SK-N-SH (cell line): ENCODE measurements at regions not wholly inside any gene's neighbourhood (a gene's known extent, or its start where the extent isn't known, plus 50 kb on each side); places are given as distances from the start of the nearest gene placed in this dataset.

ENCODE experiments used
- CTCF ChIA-PET: fragments of 300-600, 350-600 bp; formaldehyde crosslinking; extraction: SDS; loops from one replicate; lab custom pipeline; 2021; lab: Yijun Ruan, JAX
- POLR2A ChIA-PET: fragments of 350-600 bp; sonication (Branson Sonifier 250); formaldehyde crosslinking; extraction: SDS; loops from one replicate; lab custom pipeline; 2020; ENCODE audit warnings: antibody characterized with exemption, inconsistent platforms; lab: Yijun Ruan, JAX
- DNase-seq: peaks from one replicate; pipeline ENCODE4 v3.0.0; 2012
- H2AFZ ChIP-seq: fragments of 200-600 bp; sonication (generic); 2 replicates; pipeline ENCODE4 v1.8.1; 2016; ENCODE audit warnings: antibody characterized with exemption, mild to moderate bottlenecking, low read depth
- H3F3A ChIP-seq: fragments of 200-600 bp; sonication (generic); replicated peaks from 2 replicates; pipeline ENCODE3; 2016; ENCODE audit warnings: antibody characterized with exemption, mild to moderate bottlenecking; ENCODE audit not compliant: insufficient read depth
- H3K27ac ChIP-seq, 2 experiments: fragments of 200-500 bp in 1 of 2; fragments of 200-600 bp in 1 of 2; sonication (Bioruptor generic) in 1 of 2; sonication (generic), shearing (Covaris generic) in 1 of 2; 2 replicates each; pipeline versions ENCODE4 v1.5.1 to v1.6.1; 2014 to 2016; ENCODE audit warnings: low read depth in 2 of 2, inconsistent platforms in 1 of 2, low read length in 1 of 2, mild to moderate bottlenecking in 1 of 2, mixed read lengths in 1 of 2
- H3K27me3 ChIP-seq: fragments of 200-600 bp; sonication (generic), shearing (Covaris generic); 2 replicates; pipeline ENCODE4 v1.6.1; 2016; ENCODE audit warnings: mixed run types; ENCODE audit not compliant: insufficient read depth
- H3K36me3 ChIP-seq, 2 experiments: fragments of 200-500 bp in 1 of 2; fragments of 200-600 bp in 1 of 2; sonication (Bioruptor generic) in 1 of 2; sonication (generic) in 1 of 2; replicated peaks in 1 of 2; 2 replicates each; pipeline versions ENCODE3 to v1.5.1; 2014 to 2016; ENCODE audit warnings: low read length in 1 of 2, mild to moderate bottlenecking in 1 of 2; ENCODE audit not compliant: insufficient read depth in 2 of 2, control insufficient read depth in 1 of 2
- H3K4me1 ChIP-seq, 2 experiments: fragments of 200-500 bp in 1 of 2; fragments of 200-600 bp in 1 of 2; sonication (Bioruptor generic) in 1 of 2; sonication (generic), shearing (Covaris generic) in 1 of 2; 2 replicates each; pipeline versions ENCODE4 v1.5.1 to v1.6.1; 2014 to 2016; ENCODE audit warnings: low read depth in 1 of 2, low read length in 1 of 2, mixed run types in 1 of 2; ENCODE audit not compliant: insufficient read depth in 2 of 2, control insufficient read depth in 1 of 2
- H3K4me2 ChIP-seq: fragments of 200-600 bp; sonication (generic), shearing (Covaris generic); 2 replicates; pipeline ENCODE4 v1.6.1; 2017; ENCODE audit warnings: mixed run types
- H3K4me3 ChIP-seq, 2 experiments: fragments of 200-500 bp in 1 of 2; fragments of 200-600 bp in 1 of 2; sonication (Bioruptor generic) in 1 of 2; sonication (generic), shearing (Covaris generic) in 1 of 2; 2 replicates each; pipeline versions ENCODE4 v1.5.1 to v1.8.1; 2014 to 2016; ENCODE audit warnings: low read depth in 2 of 2, inconsistent platforms in 1 of 2, low read length in 1 of 2, mild to moderate bottlenecking in 1 of 2, mixed read lengths in 1 of 2, moderate library complexity in 1 of 2
- H3K79me2 ChIP-seq: fragments of 200-600 bp; sonication (generic); 2 replicates; pipeline ENCODE4 v1.8.1; 2017; ENCODE audit warnings: mild to moderate bottlenecking; ENCODE audit not compliant: insufficient read depth
- H3K9ac ChIP-seq: fragments of 200-600 bp; sonication (generic); 2 replicates; pipeline ENCODE4 v1.6.1; 2017; ENCODE audit warnings: mixed run types
- H3K9me2 ChIP-seq: fragments of 200-600 bp; sonication (generic); 2 replicates; pipeline ENCODE4 v1.6.1; 2017; ENCODE audit warnings: mixed run types
- H3K9me3 ChIP-seq: fragments of 200-600 bp; sonication (generic); 2 replicates; pipeline ENCODE4 v1.6.1; 2017; ENCODE audit warnings: mixed run types, mild to moderate bottlenecking, moderate library complexity
- H4K20me1 ChIP-seq: fragments of 200-600 bp; sonication (generic); 2 replicates; pipeline ENCODE4 v1.6.1; 2017; ENCODE audit warnings: mild to moderate bottlenecking, mixed run types; ENCODE audit not compliant: insufficient read depth
- CHD2 ChIP-seq: fragments of 150-350 bp; IDR thresholded peaks from 2 replicates; pipeline ENCODE4 v1.6.1; 2018; ENCODE audit warnings: low read length; ENCODE audit not compliant: partially characterized antibody
- ELF1 ChIP-seq: IDR thresholded peaks from 2 replicates; pipeline ENCODE4 v1.4.0; 2012
- EP300 ChIP-seq, 2 experiments: IDR thresholded peaks; 2 replicates each; pipeline versions ENCODE4 v1.4.0 to v1.6.1; 2012; ENCODE audit warnings: borderline replicate concordance in 1 of 2, low read depth in 1 of 2, low read length in 1 of 2
- EZH2phosphoT487 ChIP-seq: fragments of 200-600 bp; sonication (generic); IDR thresholded peaks from 2 replicates; pipeline ENCODE4 v1.6.1; 2017; ENCODE audit warnings: low read depth, mixed run types, mild to moderate bottlenecking, antibody characterized with exemption, moderate library complexity, borderline replicate concordance
- FOSL2 ChIP-seq: IDR thresholded peaks from 2 replicates; pipeline ENCODE4 v1.4.0; 2012; ENCODE audit warnings: low read depth, mild to moderate bottlenecking, moderate library complexity, borderline replicate concordance
- FOXJ3 ChIP-seq: sonication (generic); formaldehyde crosslinking; IDR thresholded peaks from 2 replicates; pipeline ENCODE4 v1.5.1; 2020; ENCODE audit warnings: mild to moderate bottlenecking, missing genetic modification reagents
- FOXM1 ChIP-seq: IDR thresholded peaks from 2 replicates; pipeline ENCODE4 v1.4.0; 2012; ENCODE audit warnings: low read depth, mild to moderate bottlenecking
- GATA2 ChIP-seq: sonication (generic); formaldehyde crosslinking; IDR thresholded peaks from 2 replicates; pipeline ENCODE4 v1.5.0; 2020; ENCODE audit warnings: mild to moderate bottlenecking, missing genetic modification reagents
- JUND ChIP-seq: IDR thresholded peaks from 2 replicates; pipeline ENCODE4 v1.4.0; 2012
- MEF2A ChIP-seq: IDR thresholded peaks from 2 replicates; pipeline ENCODE4 v1.4.0; 2012; ENCODE audit warnings: low read depth, borderline replicate concordance
- MXI1 ChIP-seq: IDR thresholded peaks from 2 replicates; pipeline ENCODE4 v1.6.1; 2012; ENCODE audit warnings: mild to moderate bottlenecking, low read depth, low read length, improper control_type of control experiment
- NFIC ChIP-seq: IDR thresholded peaks from 2 replicates; pipeline ENCODE4 v1.4.0; 2012; ENCODE audit warnings: borderline replicate concordance
- RAD21 ChIP-seq: IDR thresholded peaks from 2 replicates; pipeline ENCODE4 v1.6.1; 2012; ENCODE audit warnings: mild to moderate bottlenecking, low read length
- RCOR1 ChIP-seq: fragments of 150-350 bp; IDR thresholded peaks from 2 replicates; pipeline ENCODE4 v1.6.1; 2017; ENCODE audit warnings: antibody characterized with exemption, low read length
- REST ChIP-seq: IDR thresholded peaks from 2 replicates; pipeline ENCODE4 v1.6.1; 2012; ENCODE audit warnings: mild to moderate bottlenecking, low read depth, low read length, moderate library complexity
- RFX5 ChIP-seq: IDR thresholded peaks from 2 replicates; pipeline ENCODE4 v1.6.1; 2012; ENCODE audit warnings: mild to moderate bottlenecking, improper control_type of control experiment, low read length
- RXRA ChIP-seq: IDR thresholded peaks from 2 replicates; pipeline ENCODE4 v1.4.0; 2012; ENCODE audit warnings: low read depth, mild to moderate bottlenecking, borderline replicate concordance
- SIN3A ChIP-seq: IDR thresholded peaks from 2 replicates; pipeline ENCODE4 v1.6.1; 2012; ENCODE audit warnings: low read depth, mild to moderate bottlenecking, low read length, moderate library complexity, borderline replicate concordance
- SMC3 ChIP-seq: IDR thresholded peaks from 2 replicates; pipeline ENCODE4 v1.6.1; 2012; ENCODE audit warnings: low read depth, low read length, improper control_type of control experiment
- TAF1 ChIP-seq: IDR thresholded peaks from 2 replicates; pipeline ENCODE4 v1.6.1; 2012; ENCODE audit warnings: low read depth, mild to moderate bottlenecking, low read length, moderate library complexity, borderline replicate concordance
- TCF12 ChIP-seq: IDR thresholded peaks from 2 replicates; pipeline ENCODE4 v1.4.0; 2012
- TEAD4 ChIP-seq: IDR thresholded peaks from 2 replicates; pipeline ENCODE4 v1.4.0; 2012; ENCODE audit warnings: mild to moderate bottlenecking, borderline replicate concordance; ENCODE audit not compliant: insufficient read depth
- USF1 ChIP-seq: IDR thresholded peaks from 2 replicates; pipeline ENCODE4 v1.4.0; 2012; ENCODE audit warnings: low read depth, borderline replicate concordance
- USF2 ChIP-seq: fragments of 150-350 bp; IDR thresholded peaks from 2 replicates; pipeline ENCODE4 v1.6.1; 2017; ENCODE audit warnings: antibody characterized with exemption, low read length, low read depth, borderline replicate concordance
- YY1 ChIP-seq: IDR thresholded peaks from 2 replicates; pipeline ENCODE4 v1.4.0; 2012; ENCODE audit warnings: low read depth, mild to moderate bottlenecking
- WGBS: methylation state at CpG from one replicate; pipeline ENCODE4 v1.1.6; 2017; ENCODE audit warnings: low lambda C conversion rate; 5-methylcytosine and 5-hydroxymethylcytosine counted together
- TF ChIP-seq, protein P1 (sequence below): IDR thresholded peaks from 2 replicates; pipeline ENCODE4 v1.4.0; 2012; ENCODE audit warnings: low read depth
- TF ChIP-seq, protein P2 (sequence below): fragments of 200-600 bp; sonication (generic); IDR thresholded peaks from 2 replicates; pipeline ENCODE4 v1.6.1; 2017; ENCODE audit warnings: antibody characterized with exemption, mild to moderate bottlenecking, moderate library complexity

DNA sequence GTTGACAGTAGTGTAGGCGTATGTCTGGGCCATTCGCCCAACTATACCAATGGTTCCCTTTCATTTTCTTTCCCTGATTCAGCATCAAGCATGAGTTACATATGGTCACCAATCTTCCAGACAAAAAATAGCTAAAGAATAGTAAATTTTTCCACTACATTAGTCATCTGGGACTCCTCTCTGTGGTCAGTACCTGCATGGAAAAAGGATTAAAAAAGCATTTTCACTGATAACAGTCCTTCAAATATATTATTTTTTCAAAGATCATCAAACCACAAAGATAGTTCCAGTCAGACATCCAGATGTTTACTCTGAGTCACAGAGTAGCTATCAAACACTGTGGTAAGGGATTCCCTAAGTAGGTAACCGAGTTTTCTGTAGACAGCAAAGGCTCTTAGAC lies 302.6 kb upstream of the SEMA3D start:
- POLR2A ChIA-PET, result interaction anchor here (0.7 kb wide), 1 partner anchor 26 kb away, joined by 3 read pairs; no protein-coding TSS in a partner anchor
- H3K27ac ChIP-seq, result peak overlapping the region in 1 of 2 experiments; percentile 60; a peak in 2 of 4 replicates
- TF ChIP-seq USF1 (no peak), NFIC (peak; percentile 75; the same call in 1 of the 2 replicates), SMC3 (no peak), SIN3A (no peak), RCOR1 (no peak), REST (no peak), GATA2 (no peak), RAD21 (no peak), RFX5 (no peak), TCF12 (peak; percentile 97), EP300 (IDR thresholded peaks at IDR 0.05; ENCODE audit: borderline replicate concordance in 1 of 2, low read depth in 1 of 2, low read length in 1 of 2) (peak; percentile 24 to 96; a peak in 3 of 4 replicates), YY1 (no peak), MEF2A (peak; percentile 86), CHD2 (no peak), USF2 (no peak), MXI1 (no peak), EZH2phosphoT487 (no peak), TEAD4 (peak; percentile 88), FOSL2 (peak; percentile 92), FOXM1 (peak; percentile 90), FOXJ3 (no peak), JUND (peak; percentile 95), ELF1 (no peak), RXRA (peak; percentile 35; the same call in 1 of the 2 replicates), TAF1 (peak; percentile 35; the same call in 1 of the 2 replicates)
- TF ChIP-seq, protein P1, sequence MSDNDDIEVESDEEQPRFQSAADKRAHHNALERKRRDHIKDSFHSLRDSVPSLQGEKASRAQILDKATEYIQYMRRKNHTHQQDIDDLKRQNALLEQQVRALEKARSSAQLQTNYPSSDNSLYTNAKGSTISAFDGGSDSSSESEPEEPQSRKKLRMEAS, result peak; percentile 67
- TF ChIP-seq, protein P2, sequence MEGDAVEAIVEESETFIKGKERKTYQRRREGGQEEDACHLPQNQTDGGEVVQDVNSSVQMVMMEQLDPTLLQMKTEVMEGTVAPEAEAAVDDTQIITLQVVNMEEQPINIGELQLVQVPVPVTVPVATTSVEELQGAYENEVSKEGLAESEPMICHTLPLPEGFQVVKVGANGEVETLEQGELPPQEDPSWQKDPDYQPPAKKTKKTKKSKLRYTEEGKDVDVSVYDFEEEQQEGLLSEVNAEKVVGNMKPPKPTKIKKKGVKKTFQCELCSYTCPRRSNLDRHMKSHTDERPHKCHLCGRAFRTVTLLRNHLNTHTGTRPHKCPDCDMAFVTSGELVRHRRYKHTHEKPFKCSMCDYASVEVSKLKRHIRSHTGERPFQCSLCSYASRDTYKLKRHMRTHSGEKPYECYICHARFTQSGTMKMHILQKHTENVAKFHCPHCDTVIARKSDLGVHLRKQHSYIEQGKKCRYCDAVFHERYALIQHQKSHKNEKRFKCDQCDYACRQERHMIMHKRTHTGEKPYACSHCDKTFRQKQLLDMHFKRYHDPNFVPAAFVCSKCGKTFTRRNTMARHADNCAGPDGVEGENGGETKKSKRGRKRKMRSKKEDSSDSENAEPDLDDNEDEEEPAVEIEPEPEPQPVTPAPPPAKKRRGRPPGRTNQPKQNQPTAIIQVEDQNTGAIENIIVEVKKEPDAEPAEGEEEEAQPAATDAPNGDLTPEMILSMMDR, result no peak

More for the DNA sequence above, 302.6 kb upstream of the SEMA3D start:
- Histone ChIP-seq H4K20me1 (no peaks in the 10 kb centered on the region), H3F3A (peaks cover 18% of the 10 kb centered on the region), H3K9me3 (peaks cover 4% of the 10 kb centered on the region; the same call in 1 of the 2 replicates), H3K4me2 (no peak overlapping the region), H3K9me2 (no peaks in the 10 kb centered on the region), H3K27me3 (no peaks in the 10 kb centered on the region), H3K9ac (no peak overlapping the region), H3K4me1 (peaks cover 0 to 9% of the 10 kb centered on the region in 2 experiments; a peak in 1 of 4 replicates), H3K79me2 (no peaks in the 10 kb centered on the region), H3K36me3 (no peaks in the 10 kb centered on the region), H3K4me3 (no peak overlapping the region), H2AFZ (no peak overlapping the region)
- 14% methylated on average over 3 of the region's 3 CpGs for WGBS
- CTCF ChIA-PET, result interaction anchor here (1.0 kb wide), 1 partner anchor 15 kb away, joined by 3 read pairs; no protein-coding TSS in a partner anchor
- DNase-seq, result no peak
